ENCODE measurements at regions not wholly inside any gene's neighbourhood (a gene's known extent, or its start where the extent isn't known, plus 50 kb on each side); places are given as distances from the start of the nearest gene placed in this dataset.

GRCh38 chr19:28948026-28948425 lies 264.9 kb downstream of the UQCRFS1 start:
- TF ChIP-seq, protein P1, sequence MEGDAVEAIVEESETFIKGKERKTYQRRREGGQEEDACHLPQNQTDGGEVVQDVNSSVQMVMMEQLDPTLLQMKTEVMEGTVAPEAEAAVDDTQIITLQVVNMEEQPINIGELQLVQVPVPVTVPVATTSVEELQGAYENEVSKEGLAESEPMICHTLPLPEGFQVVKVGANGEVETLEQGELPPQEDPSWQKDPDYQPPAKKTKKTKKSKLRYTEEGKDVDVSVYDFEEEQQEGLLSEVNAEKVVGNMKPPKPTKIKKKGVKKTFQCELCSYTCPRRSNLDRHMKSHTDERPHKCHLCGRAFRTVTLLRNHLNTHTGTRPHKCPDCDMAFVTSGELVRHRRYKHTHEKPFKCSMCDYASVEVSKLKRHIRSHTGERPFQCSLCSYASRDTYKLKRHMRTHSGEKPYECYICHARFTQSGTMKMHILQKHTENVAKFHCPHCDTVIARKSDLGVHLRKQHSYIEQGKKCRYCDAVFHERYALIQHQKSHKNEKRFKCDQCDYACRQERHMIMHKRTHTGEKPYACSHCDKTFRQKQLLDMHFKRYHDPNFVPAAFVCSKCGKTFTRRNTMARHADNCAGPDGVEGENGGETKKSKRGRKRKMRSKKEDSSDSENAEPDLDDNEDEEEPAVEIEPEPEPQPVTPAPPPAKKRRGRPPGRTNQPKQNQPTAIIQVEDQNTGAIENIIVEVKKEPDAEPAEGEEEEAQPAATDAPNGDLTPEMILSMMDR (IDR thresholded peaks at IDR 0.05), result no peak
- no peak for TF ChIP-seq POLR2A (IDR thresholded peaks at IDR 0.05)
